H1 (cell line): ENCODE measurements at regions not wholly inside any gene's neighbourhood (a gene's known extent, or its start where the extent isn't known, plus 50 kb on each side); places are given as distances from the start of the nearest gene placed in this dataset.

Experiments
- CTCF ChIA-PET: fragments of 300-600 bp; sonication (Branson Sonifier 250); formaldehyde crosslinking; loops from one replicate; lab custom pipeline; 2021; ENCODE audit not compliant: partially characterized antibody; lab: Charles Lee
- POLR2A ChIA-PET: fragments of 300-600 bp; sonication (Branson Sonifier 250); formaldehyde crosslinking; loops from one replicate; lab custom pipeline; 2021; ENCODE audit warnings: inconsistent platforms; ENCODE audit not compliant: partially characterized antibody; lab: Charles Lee
- DNase-seq, 2 experiments: peaks; one replicate each; pipeline versions ENCODE4 v3.0.0 to v3.0.0-alpha.2; 2010 to 2022; ENCODE audit warnings: low spot score in 2 of 2, low read depth in 1 of 2, mixed read lengths in 1 of 2
- FAIRE-seq: peaks from 2 replicates; lab custom pipeline; 2011; peaks lifted over from hg19 to GRCh38; lab: Jason Lieb, UNC
- H2AFZ ChIP-seq: 2 replicates; pipeline ENCODE4 v1.8.1; 2012; ENCODE audit warnings: low read length, inconsistent platforms
- H2AK5ac ChIP-seq: 2 replicates; pipeline ENCODE4 v1.6.1; 2013; ENCODE audit warnings: low read depth, low read length
- H2BK120ac ChIP-seq: replicated peaks from 2 replicates; pipeline ENCODE3; 2013; ENCODE audit warnings: low read depth, low read length, inconsistent platforms
- H2BK12ac ChIP-seq: 2 replicates; pipeline ENCODE4 v1.6.1; 2013; ENCODE audit warnings: low read depth, low read length
- H2BK15ac ChIP-seq: 2 replicates; pipeline ENCODE4 v1.6.1; 2013; ENCODE audit warnings: low read length
- H2BK20ac ChIP-seq: 2 replicates; pipeline ENCODE4 v1.6.1; 2013; ENCODE audit warnings: low read length
- H2BK5ac ChIP-seq: 2 replicates; pipeline ENCODE4 v1.6.1; 2013; ENCODE audit warnings: low read depth, low read length
- H3K14ac ChIP-seq: 2 replicates; pipeline ENCODE4 v1.6.1; 2013; ENCODE audit warnings: inconsistent platforms; ENCODE audit not compliant: insufficient read length
- H3K18ac ChIP-seq: 2 replicates; pipeline ENCODE4 v1.6.1; 2013; ENCODE audit warnings: low read length; ENCODE audit errors: extremely low read depth
- H3K23ac ChIP-seq: 2 replicates; pipeline ENCODE4 v1.6.1; 2013; ENCODE audit warnings: inconsistent platforms; ENCODE audit not compliant: insufficient read length
- H3K23me2 ChIP-seq: 2 replicates; pipeline ENCODE4 v1.6.1; 2013; ENCODE audit warnings: low read depth, low read length
- H3K27ac ChIP-seq: 2 replicates; pipeline ENCODE4 v1.6.1; 2011; ENCODE audit warnings: low read depth, low read length, inconsistent platforms
- H3K27me3 ChIP-seq, 4 experiments: replicated peaks in 1 of 4; 1 replicate in 1 of 4; 2 replicates in 3 of 4; pipeline versions ENCODE4 v1.6.1 to v1.8.1; 2011 to 2013; ENCODE audit warnings: low read length in 3 of 4, mild to moderate bottlenecking in 3 of 4, inconsistent platforms in 2 of 4, mixed read lengths in 2 of 4, moderate library complexity in 1 of 4; ENCODE audit not compliant: control insufficient read depth in 3 of 4, insufficient read depth in 3 of 4; ENCODE audit errors: extremely low read depth in 1 of 4
- H3K36me3 ChIP-seq, 4 experiments: 2 replicates each; pipeline versions ENCODE4 v1.6.1 to v1.8.1; 2011 to 2013; ENCODE audit warnings: mild to moderate bottlenecking in 4 of 4, low read length in 3 of 4, moderate library complexity in 2 of 4, control low read depth in 1 of 4, inconsistent platforms in 1 of 4; ENCODE audit not compliant: insufficient read depth in 4 of 4, control insufficient read depth in 2 of 4
- H3K4ac ChIP-seq: replicated peaks from 2 replicates; pipeline ENCODE3; 2013; ENCODE audit warnings: low read length, low read depth, mixed read lengths, inconsistent platforms; ENCODE audit not compliant: insufficient read length
- H3K4me1 ChIP-seq, 4 experiments: replicated peaks in 1 of 4; 1 replicate in 1 of 4; 2 replicates in 3 of 4; pipeline versions ENCODE4 v1.6.1 to v1.8.1; 2011 to 2013; ENCODE audit warnings: low read length in 3 of 4, inconsistent platforms in 2 of 4, mixed read lengths in 1 of 4; ENCODE audit not compliant: insufficient read depth in 4 of 4, control insufficient read depth in 3 of 4
- H3K4me2 ChIP-seq, 2 experiments: 2 replicates each; pipeline versions ENCODE4 v1.6.1 to v1.8.1; 2011 to 2013; ENCODE audit warnings: low read depth in 2 of 2, low read length in 2 of 2, control low read depth in 1 of 2, inconsistent platforms in 1 of 2, mild to moderate bottlenecking in 1 of 2; ENCODE audit not compliant: insufficient read depth in 1 of 2
- H3K4me3 ChIP-seq, 4 experiments: fragments of 200-600, 300-600 bp in 1 of 4; sonication (generic), shearing (Covaris generic), sonication (Bioruptor Twin) in 1 of 4; 2 replicates each; pipeline versions ENCODE4 v1.5.1 to v1.8.1; 2011 to 2016; ENCODE audit warnings: low read length in 4 of 4, low read depth in 3 of 4, control low read depth in 2 of 4, inconsistent platforms in 2 of 4, mild to moderate bottlenecking in 2 of 4, mixed read lengths in 1 of 4, moderate library complexity in 1 of 4; ENCODE audit not compliant: insufficient read depth in 2 of 4; ENCODE audit errors: extremely low read depth in 1 of 4
- H3K56ac ChIP-seq: replicated peaks from 2 replicates; pipeline ENCODE3; 2013; ENCODE audit warnings: low read depth, mild to moderate bottlenecking, mixed read lengths, low read length, inconsistent platforms; ENCODE audit not compliant: insufficient read length
- H3K79me1 ChIP-seq: 2 replicates; pipeline ENCODE4 v1.6.1; 2013; ENCODE audit warnings: low read depth, low read length, control low read depth
- H3K79me2 ChIP-seq, 2 experiments: 2 replicates each; pipeline versions ENCODE4 v1.6.1 to v1.8.1; 2012 to 2013; ENCODE audit warnings: low read length in 2 of 2, mild to moderate bottlenecking in 2 of 2, inconsistent platforms in 1 of 2; ENCODE audit not compliant: insufficient read depth in 2 of 2, control insufficient read depth in 1 of 2
- H3K9ac ChIP-seq, 4 experiments: replicated peaks in 1 of 4; 1 replicate in 1 of 4; 2 replicates in 3 of 4; pipeline versions ENCODE4 v1.6.1 to v1.8.1; 2011 to 2013; ENCODE audit warnings: low read depth in 3 of 4, low read length in 3 of 4, control low read depth in 2 of 4, mild to moderate bottlenecking in 2 of 4, moderate library complexity in 2 of 4, inconsistent platforms in 1 of 4; ENCODE audit errors: extremely low read depth in 1 of 4
- H3K9me3 ChIP-seq, 2 experiments: 2 replicates each; pipeline versions ENCODE4 v1.6.1 to v1.8.1; 2012 to 2013; ENCODE audit warnings: mild to moderate bottlenecking in 2 of 2, moderate library complexity in 2 of 2, control low read depth in 1 of 2, inconsistent platforms in 1 of 2, low read depth in 1 of 2, low read length in 1 of 2, mixed read lengths in 1 of 2; ENCODE audit not compliant: insufficient read depth in 2 of 2
- H4K20me1 ChIP-seq, 2 experiments: replicated peaks in 1 of 2; 2 replicates each; pipeline versions ENCODE3 to v1.8.1; 2011 to 2013; ENCODE audit warnings: inconsistent platforms in 2 of 2, low read length in 2 of 2, mild to moderate bottlenecking in 1 of 2; ENCODE audit not compliant: insufficient read depth in 2 of 2, control insufficient read depth in 1 of 2
- H4K5ac ChIP-seq: 2 replicates; pipeline ENCODE4 v1.6.1; 2013; ENCODE audit warnings: low read length, low read depth, mixed read lengths, inconsistent platforms; ENCODE audit not compliant: insufficient read length
- H4K8ac ChIP-seq: 2 replicates; pipeline ENCODE4 v1.8.0; 2013; ENCODE audit warnings: mild to moderate bottlenecking, moderate library complexity, low read length, inconsistent platforms; ENCODE audit not compliant: insufficient read depth; ENCODE audit errors: extremely low read depth
- H4K91ac ChIP-seq: replicated peaks from 2 replicates; pipeline ENCODE3; 2013; ENCODE audit warnings: low read length, mixed read lengths, inconsistent platforms; ENCODE audit not compliant: insufficient read length
- BCL11A ChIP-seq, 2 experiments: IDR thresholded peaks; one replicate each; pipeline ENCODE4 v1.6.1; 2011; ENCODE audit warnings: low read depth in 2 of 2, low read length in 2 of 2, mild to moderate bottlenecking in 2 of 2
- CHD1 ChIP-seq: IDR thresholded peaks from 2 replicates; pipeline ENCODE4 v1.6.1; 2012; ENCODE audit warnings: low read depth, low read length, improper control_type of control experiment
- EGR1 ChIP-seq: IDR thresholded peaks from 2 replicates; pipeline ENCODE4 v1.6.1; 2011; ENCODE audit warnings: low read depth, low read length, borderline replicate concordance
- FOSL1 ChIP-seq: IDR thresholded peaks from 2 replicates; pipeline ENCODE4 v1.6.1; 2011; ENCODE audit warnings: mild to moderate bottlenecking, low read depth, low read length, moderate library complexity; ENCODE audit not compliant: insufficient read depth
- HDAC2 ChIP-seq, 2 experiments: fragments of 300-600 bp in 1 of 2; sonication (generic) in 1 of 2; IDR thresholded peaks; 2 replicates each; pipeline ENCODE4 v1.6.1; 2011 to 2012; ENCODE audit warnings: low read depth in 2 of 2, low read length in 2 of 2, mild to moderate bottlenecking in 2 of 2, moderate library complexity in 2 of 2, borderline replicate concordance in 1 of 2, inconsistent platforms in 1 of 2
- JUN ChIP-seq: IDR thresholded peaks from 2 replicates; pipeline ENCODE4 v1.6.1; 2011; ENCODE audit warnings: low read depth, mild to moderate bottlenecking, improper control_type of control experiment, low read length
- MAFK ChIP-seq: IDR thresholded peaks from 2 replicates; pipeline ENCODE4 v1.6.1; 2012; ENCODE audit warnings: low read depth, mild to moderate bottlenecking, improper control_type of control experiment, low read length
- NANOG ChIP-seq: IDR thresholded peaks from 2 replicates; pipeline ENCODE4 v1.6.1; 2011; ENCODE audit warnings: low read length, low read depth, mild to moderate bottlenecking, inconsistent platforms; ENCODE audit not compliant: insufficient read depth, poor library complexity, severe bottlenecking
- POLR2AphosphoS5 ChIP-seq: IDR thresholded peaks from 2 replicates; pipeline ENCODE4 v1.6.1; 2011; ENCODE audit warnings: low read depth, low read length
- RBBP5 ChIP-seq: IDR thresholded peaks from 2 replicates; pipeline ENCODE4 v1.7.1; 2012; ENCODE audit warnings: low read depth, mild to moderate bottlenecking, inconsistent platforms, low read length, moderate library complexity, borderline replicate concordance
- TCF12 ChIP-seq: IDR thresholded peaks from 2 replicates; pipeline ENCODE4 v1.6.1; 2011; ENCODE audit warnings: low read depth, mild to moderate bottlenecking, low read length
- WGBS, 2 experiments: shearing (Covaris generic) in 1 of 2; methylation state at CpG; one replicate each; pipeline versions ENCODE4 v1.1.6 to v1.1.7; 2013 to 2015; ENCODE audit warnings: low lambda C conversion rate in 2 of 2, mixed read lengths in 2 of 2, inconsistent platforms in 1 of 2, low coverage in 1 of 2, missing lambda C conversion rate in 1 of 2; ENCODE audit not compliant: insufficient replicate concordance in 2 of 2, insufficient coverage in 1 of 2, insufficient read length in 1 of 2; ENCODE audit errors: extremely low coverage in 1 of 2, missing lambda C conversion rate in 1 of 2; 5-methylcytosine and 5-hydroxymethylcytosine counted together
- TF ChIP-seq, protein P1 (sequence below), 3 experiments: IDR thresholded peaks; 1 replicate in 2 of 3; 2 replicates in 1 of 3; pipeline versions ENCODE4 v1.5.1 to v1.6.1; 2011; ENCODE audit warnings: low read length in 3 of 3, mild to moderate bottlenecking in 3 of 3, inconsistent platforms in 2 of 3, low read depth in 1 of 3, moderate library complexity in 1 of 3; ENCODE audit not compliant: insufficient read depth in 1 of 3; ENCODE audit errors: control extremely low read depth in 1 of 3

DNA sequence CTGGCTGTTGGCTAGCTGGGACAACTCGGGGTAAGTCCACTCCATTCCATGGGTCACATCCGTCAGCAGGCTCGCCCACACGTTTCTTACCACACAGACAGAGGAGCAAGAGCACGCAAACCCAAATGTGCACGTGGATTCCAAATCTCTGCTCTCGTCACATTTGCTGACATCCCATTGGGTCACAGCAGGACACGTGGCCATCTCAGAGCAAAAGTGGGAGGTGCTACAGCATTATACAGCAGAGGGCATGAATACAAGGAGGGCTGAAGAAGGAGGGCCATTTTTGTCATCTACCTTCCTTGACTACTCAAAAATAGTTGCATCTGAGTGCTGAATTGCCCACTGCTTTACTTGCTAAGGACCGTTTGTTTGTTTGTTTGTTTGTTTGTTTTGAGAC is 84.7 kb downstream of the RBBP6 start:
- CTCF ChIA-PET = no interaction called here
- 0 out of 2 replicates have a peak overlapping the region, but pooled peaks have one; percentile 26 for H2AK5ac ChIP-seq
- H2BK20ac ChIP-seq = no peak overlapping the region
- FAIRE-seq (no peak), DNase-seq (no peak)
- H3K9ac ChIP-seq = no peak overlapping the region
- H4K91ac ChIP-seq = no peak overlapping the region
- no peaks in the 10 kb centered on the region for H3K27me3 ChIP-seq
- no peak overlapping the region for H2BK120ac ChIP-seq
- no peak overlapping the region for H3K18ac ChIP-seq
- no peaks in the 10 kb centered on the region for H3K23me2 ChIP-seq
- H3K56ac ChIP-seq = no peak overlapping the region
- 0 out of 2 replicates have a peak overlapping the region, but pooled peaks have one; percentile 60 for H2BK12ac ChIP-seq
- no peaks in the 10 kb centered on the region for H3K79me2 ChIP-seq
- POLR2A ChIA-PET = interaction anchor here (1.3 kb wide), 1 partner anchor 14 kb away, joined by 3 read pairs; no protein-coding TSS in a partner anchor
- H4K8ac ChIP-seq = no peak overlapping the region
- no peaks in the 10 kb centered on the region for H4K20me1 ChIP-seq
- H4K5ac ChIP-seq = no peak overlapping the region
- no peak overlapping the region for H2AFZ ChIP-seq
- no peak overlapping the region for H3K4me2 ChIP-seq
- H3K14ac ChIP-seq = no peak overlapping the region
- H3K79me1 ChIP-seq = no peaks in the 10 kb centered on the region
- H2BK15ac ChIP-seq = no peak overlapping the region
- H2BK5ac ChIP-seq = no peak overlapping the region
- no peak overlapping the region for H3K4me3 ChIP-seq
- 93% methylated on average over 9 of the region's 9 CpGs; no CpG with 5 or more reads in 1 of the 2 experiments for WGBS, 2 experiments
- no peaks in the 10 kb centered on the region; a peak in 1 of 7 replicates for H3K4me1 ChIP-seq
- H3K36me3 ChIP-seq = no peaks in the 10 kb centered on the region
- H3K23ac ChIP-seq = no peak overlapping the region
- no peak overlapping the region for H3K27ac ChIP-seq
- H3K4ac ChIP-seq = no peak overlapping the region
- no peaks in the 10 kb centered on the region for H3K9me3 ChIP-seq
- TF ChIP-seq RBBP5 = no peak
- TF ChIP-seq FOSL1 = no peak
- TF ChIP-seq BCL11A (IDR thresholded peaks at IDR 0.05; ENCODE audit: low read depth in 2 of 2, low read length in 2 of 2) = no peak
- TF ChIP-seq EGR1 = no peak
- no peak for TF ChIP-seq JUN
- no peak for TF ChIP-seq CHD1
- TF ChIP-seq TCF12 = no peak
- TF ChIP-seq MAFK = no peak
- TF ChIP-seq, protein P1, sequence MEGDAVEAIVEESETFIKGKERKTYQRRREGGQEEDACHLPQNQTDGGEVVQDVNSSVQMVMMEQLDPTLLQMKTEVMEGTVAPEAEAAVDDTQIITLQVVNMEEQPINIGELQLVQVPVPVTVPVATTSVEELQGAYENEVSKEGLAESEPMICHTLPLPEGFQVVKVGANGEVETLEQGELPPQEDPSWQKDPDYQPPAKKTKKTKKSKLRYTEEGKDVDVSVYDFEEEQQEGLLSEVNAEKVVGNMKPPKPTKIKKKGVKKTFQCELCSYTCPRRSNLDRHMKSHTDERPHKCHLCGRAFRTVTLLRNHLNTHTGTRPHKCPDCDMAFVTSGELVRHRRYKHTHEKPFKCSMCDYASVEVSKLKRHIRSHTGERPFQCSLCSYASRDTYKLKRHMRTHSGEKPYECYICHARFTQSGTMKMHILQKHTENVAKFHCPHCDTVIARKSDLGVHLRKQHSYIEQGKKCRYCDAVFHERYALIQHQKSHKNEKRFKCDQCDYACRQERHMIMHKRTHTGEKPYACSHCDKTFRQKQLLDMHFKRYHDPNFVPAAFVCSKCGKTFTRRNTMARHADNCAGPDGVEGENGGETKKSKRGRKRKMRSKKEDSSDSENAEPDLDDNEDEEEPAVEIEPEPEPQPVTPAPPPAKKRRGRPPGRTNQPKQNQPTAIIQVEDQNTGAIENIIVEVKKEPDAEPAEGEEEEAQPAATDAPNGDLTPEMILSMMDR (IDR thresholded peaks at IDR 0.05; ENCODE audit: control extremely low read depth in 1 of 3, insufficient read depth in 1 of 3, low read depth in 1 of 3, low read length in 3 of 3) = no peak
- no peak for TF ChIP-seq HDAC2 (IDR thresholded peaks at IDR 0.05; ENCODE audit: borderline replicate concordance in 1 of 2, low read depth in 2 of 2, low read length in 2 of 2)
- no peak for TF ChIP-seq NANOG
- TF ChIP-seq POLR2AphosphoS5 = no peak
